M059J (cell line): ENCODE measurements at regions not wholly inside any gene's neighbourhood (a gene's known extent, or its start where the extent isn't known, plus 50 kb on each side); places are given as distances from the start of the nearest gene placed in this dataset.
A peak's percentile ranks its signal among the peaks of the same experiment; 100 is the strongest.
"Not testable (repeated sequence)": the region's sequence is repeated elsewhere in the genome, so short reads cannot be mapped to it uniquely, and the experiment has no call there.

Experiments used
- DNase-seq: peaks from one replicate; pipeline ENCODE4 v3.0.0-alpha.2; 2012; ENCODE audit warnings: low read depth

DNA sequence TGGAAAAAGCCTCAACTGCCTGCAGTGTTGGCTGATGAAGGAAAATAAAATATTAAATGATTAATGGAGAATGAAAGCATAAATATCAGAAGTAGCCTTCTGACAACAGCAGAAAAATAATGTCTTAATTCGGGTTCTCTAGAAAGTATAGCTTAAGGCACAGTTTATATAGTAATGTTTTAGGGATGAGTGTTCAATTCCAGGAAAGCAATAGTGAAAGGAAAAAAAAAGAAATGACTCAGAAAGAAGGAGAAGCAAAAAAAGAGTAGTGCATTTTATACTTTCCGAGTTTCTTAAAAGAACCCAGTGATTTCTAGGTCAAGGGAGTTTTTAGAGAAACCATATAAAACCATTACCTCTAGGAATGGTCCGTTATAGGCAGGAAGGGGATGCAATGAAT lies 137.3 kb downstream of the HTR1B start:
- DNase-seq, result peak; percentile 36

DNA sequence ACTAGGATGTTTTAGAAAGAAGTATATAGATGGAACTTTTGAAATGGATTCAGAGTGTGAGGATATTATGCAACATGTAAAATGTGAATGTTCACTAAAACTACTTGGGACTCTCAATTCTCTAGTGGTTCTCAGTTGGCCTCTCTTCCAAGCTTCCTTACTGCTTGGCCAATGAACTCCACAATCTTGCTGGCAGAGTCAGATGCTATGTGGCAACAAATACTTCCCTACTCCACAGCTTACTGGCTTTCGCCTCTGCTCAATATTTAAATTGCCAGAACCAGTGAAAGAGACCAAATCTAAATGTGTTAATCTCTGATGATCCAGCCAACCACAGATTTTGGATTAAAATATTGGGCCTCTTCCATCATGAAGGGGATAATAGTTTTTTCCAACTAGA lies 138.4 kb downstream of the HTR1B start:
- DNase-seq, result no peak

DNA sequence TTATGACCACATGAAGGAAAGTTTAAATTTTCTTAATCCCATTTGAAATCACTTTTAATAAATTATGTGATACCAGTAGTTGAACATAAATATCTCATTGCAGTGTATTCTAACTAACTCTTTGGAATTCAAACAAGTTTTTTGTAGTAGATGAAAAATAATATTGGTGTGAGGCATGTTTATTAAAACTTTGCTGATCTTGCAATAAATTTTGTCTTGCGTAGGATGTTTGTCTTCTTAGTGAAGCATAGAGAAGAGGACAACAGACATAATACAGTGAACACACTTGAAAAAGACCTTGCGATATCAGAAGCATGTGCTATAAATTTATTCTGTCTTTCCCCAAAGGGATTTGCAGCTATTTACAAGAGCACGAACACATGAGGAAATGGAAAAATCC lies 140.7 kb downstream of the HTR1B start:
- DNase-seq, result no peak

DNA sequence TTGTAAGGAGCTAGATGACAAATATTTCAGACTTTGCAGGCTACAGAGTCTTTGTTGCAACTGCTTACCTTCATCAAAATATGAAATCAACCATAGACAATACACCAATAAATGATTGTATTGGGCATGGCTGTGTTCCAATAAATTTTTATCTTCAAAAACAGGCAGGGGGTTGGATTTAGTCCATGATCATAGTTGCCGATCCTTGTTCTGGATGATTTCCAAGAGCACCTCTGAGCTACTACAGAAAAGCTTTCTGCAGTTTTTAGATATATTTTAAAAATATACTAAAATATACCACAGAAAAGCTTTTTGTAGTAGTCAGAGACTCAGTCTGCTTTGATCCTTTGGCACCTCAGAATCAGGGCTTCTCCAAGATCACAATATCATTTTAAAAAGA lies 145.0 kb downstream of the HTR1B start:
- DNase-seq, result no peak

DNA sequence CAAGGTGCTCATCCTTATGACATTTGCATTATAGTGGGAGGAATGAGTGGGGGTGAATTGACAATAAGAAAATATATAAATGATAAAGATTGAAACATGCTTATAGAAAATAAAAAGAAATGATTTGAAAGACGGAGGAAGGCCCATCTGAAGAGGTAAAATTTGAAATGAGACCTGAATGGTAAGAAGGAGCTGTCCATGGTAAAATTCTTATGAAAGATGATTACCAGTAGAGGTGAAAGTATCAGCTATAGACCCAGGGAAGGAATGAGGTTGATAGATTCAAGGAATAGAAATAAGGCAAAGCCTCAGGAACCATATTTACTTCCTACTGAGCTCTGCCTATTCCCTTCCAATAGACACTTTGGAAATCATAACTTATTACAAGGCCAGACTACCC lies 149.7 kb downstream of the HTR1B start:
- no peak for DNase-seq

DNA sequence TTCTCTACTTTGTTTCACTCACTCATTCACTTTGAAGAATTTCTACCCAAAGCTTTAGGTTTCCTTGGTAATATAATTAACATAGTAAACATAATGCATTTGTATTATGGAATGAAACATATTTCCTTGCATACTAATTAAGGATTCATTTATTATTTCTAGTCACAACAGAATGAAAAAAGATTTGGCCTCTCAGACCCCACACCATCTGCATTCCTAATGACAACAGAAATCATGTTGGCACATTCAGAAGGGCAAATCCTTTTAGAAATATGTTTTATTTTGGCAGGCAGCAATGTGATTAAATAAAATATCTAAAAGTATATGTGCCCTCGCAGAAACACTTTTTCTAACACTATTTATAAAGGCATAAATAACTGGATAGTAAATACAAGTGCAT lies 163.4 kb downstream of the HTR1B start:
- DNase-seq, result no peak

DNA sequence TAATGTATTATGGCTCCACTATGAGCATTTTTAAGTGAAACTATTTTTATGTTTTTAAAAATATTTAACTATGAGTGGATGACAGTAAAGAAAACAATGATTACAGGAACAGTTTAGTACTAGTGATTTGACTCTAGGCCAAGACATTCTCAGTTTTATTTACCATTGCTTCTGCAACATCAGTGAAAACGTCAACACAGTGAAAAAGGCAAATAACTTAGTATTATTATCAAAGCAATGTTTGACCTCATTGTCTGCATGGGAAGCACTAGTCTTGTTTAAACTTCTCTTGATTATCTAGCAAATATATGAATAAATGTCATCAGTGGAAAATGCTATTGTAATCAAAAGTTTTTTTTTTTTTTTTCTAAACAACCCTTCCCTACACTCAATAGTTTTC lies 165.0 kb downstream of the HTR1B start:
- DNase-seq, result no peak

DNA sequence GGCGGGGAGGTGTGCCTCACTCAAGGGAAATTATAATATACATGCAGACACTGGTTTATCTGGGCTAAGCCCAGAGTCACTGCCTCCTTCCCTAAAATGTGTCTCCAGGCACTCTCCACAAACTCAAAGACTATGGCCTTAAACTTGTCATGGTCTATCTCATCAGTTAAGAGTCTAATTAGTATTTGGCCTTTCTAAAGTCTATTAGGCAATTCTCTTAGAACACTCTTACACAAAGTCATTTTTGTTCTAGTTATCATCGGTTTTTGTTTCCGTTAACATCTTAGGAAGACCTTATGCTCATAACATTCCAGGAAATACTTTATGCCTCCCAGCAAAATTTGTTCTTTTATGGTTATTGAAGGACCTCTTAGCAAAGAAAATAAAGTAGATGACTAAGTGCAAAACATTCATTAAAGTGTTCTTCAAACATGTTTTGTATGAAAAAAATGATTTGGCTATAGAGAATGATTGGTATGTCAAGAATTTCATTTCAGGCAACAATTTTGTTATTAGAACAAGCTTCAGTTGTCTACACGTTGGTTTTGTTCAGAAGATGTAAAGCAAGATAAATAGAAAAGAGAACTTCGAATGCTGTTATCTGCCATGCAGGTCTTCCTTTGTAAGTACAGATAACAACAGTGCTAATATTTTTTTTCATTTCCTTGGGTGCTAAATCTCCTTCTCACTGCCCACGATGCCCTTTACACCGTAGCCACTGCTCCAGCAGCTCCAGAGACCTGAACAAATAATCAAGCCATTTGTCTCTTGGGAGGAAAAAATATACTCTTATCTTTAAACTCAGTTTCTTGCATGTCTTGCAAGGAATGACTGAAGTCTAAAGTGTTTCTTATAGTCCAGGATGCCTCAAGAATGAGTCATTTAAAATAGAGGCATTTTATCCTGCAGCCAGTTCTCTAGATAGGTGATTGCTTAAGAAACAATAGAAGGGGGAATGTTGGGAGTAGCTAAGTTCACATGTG lies 170.4 kb downstream of the HTR1B start:
- peak; percentile 91 for DNase-seq

DNA sequence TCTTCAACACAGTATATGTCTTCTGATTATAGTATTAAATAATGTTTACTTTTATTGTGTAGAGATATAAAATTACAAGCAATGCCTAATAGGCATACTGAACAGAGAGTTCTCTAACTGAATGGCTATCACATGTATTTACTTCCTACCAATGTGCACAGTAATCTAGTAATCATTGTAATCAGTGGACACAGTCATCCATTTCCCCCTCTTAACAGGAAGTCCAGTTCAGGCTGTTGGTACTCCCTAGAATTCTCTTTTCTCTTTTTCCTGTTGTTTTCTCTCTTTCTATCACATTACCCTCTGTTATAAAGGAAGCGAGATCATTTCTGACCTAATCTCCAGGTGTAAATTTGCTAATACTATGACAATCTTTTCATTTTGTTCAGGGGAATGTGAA lies 172.5 kb downstream of the HTR1B start:
- DNase-seq, result no peak

DNA sequence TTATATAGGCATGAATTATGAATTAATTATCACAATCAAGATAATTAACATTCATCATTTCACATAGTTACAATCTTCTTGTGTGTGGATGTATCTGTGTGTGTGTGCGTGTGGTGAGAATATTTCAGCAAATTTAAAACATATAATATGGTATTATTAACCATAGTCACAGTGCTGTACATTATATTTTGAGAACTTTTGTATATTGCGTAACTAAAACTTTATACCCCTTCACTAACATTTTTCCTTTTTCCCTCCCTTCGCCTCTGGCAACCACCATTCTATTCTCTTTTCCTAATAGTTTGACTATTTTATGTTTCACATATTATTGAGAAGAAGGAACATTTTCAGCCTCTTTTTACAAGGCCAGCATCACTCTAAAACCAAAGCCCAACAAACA lies 176.8 kb downstream of the HTR1B start:
- no peak for DNase-seq

DNA sequence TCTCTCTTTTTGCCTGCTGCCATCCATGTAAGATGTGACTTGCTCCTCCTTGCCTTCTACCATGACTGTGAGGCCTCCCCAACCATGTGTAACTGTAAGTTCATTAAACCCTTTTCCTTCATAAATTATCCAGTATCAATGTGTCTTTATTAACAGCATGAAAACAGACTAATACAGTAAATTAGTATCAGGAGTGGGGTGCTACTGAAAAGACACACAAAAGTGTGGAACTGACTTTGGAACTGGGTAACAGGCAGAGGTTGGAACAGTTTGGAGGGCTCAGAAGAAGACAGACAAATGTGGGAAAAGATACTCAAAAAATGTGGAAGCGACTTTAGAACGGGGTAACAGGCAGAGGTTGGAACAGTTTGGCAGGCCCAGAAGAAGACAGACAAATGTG lies 189.4 kb downstream of the HTR1B start:
- no peak for DNase-seq

DNA sequence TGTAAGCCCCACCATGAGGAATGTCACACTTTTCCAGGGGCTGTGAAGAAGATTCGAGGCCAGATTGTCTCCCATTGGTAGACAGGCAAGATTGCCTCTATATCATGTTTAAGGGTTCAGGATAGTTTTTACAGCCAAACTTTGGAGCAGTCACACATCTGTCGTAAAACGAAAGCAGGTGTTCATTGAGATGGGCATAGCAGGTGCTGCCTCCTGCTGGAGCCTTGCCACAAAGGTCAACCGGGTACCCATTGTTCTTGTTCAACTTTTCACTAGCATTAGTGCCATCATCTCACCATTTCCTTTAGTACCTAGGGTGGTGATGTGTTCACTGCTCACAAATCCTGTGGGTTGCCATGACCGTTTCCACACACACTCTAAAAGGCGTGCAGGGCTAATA lies 198.3 kb downstream of the HTR1B start:
- DNase-seq, result no peak

DNA sequence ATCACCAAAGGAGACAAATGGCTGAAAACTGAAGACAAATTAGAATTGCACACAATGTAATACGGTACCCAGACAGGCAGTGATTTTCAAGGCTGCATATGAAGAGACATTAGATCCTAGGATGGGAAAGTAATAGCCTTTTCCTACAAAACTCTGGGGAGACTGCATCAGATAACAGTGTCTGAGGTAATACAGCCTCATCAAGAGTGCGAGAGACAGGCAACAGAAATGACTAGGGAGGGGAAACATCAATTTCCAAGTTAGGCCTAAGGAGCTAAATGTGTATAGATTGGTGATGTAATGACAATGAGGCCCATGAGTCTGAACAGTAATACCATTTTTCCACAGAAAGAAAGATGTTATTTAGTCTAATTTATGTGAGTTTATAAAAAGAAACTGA lies 200.3 kb downstream of the HTR1B start:
- DNase-seq, result no peak

DNA sequence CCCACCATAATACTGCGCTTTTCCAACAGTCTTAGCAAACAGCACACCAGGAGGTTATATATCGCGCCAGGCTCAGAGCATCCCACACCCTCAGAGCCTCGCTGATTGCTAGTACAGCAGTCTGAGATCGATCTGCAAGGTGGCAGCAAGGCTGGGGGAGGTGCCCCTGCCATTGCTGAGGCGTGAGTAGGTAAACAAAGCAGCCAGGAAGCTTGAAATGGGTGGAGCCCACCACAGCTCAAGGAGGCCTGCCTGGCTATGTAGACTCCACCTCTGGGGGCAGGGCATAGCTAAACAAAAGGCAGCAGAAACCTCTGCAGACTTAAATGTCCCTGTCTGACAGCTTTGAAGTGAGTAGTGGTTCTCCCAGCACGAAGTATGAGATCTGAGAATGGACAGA lies 211.5 kb downstream of the HTR1B start:
- DNase-seq, result not testable (repeated sequence)

DNA sequence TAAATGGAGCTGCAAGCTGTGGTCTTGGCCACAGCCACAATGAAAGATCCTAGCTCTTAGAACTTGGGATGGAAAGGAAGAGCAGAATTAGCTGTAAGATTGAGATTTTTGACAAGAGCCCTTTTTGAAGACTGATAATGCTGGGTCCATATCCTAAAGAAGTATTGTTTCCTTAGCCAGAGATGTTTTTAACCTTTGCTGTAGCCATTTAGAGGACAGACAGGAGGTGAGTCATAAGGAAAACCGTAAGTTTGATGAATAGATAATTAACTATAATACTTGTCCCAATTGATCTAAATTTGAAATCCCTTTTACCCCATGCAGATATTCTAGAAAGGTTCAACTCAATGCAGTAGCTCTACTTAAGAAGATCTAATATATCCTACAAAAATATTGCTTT lies 213.7 kb downstream of the HTR1B start:
- no peak for DNase-seq

DNA sequence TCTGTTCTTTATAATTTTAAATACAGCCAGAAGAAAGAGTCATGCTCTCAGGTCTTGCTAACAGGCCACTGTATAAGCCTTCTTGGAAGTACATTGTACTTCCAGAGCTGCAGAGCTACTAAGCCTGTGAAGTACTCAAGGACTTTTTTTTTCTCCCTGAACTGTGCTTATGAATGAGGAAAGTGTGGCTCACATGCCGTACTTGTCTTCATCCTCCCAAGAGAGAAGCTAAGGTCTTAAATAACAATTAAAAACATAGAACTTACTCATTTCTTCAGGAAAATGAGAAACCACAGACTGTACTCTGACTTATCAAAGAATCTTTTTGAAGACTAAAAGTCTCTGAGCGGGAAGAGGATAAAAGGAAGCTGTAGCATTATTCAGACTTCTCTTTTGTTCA lies 218.3 kb downstream of the HTR1B start:
- no peak for DNase-seq

DNA sequence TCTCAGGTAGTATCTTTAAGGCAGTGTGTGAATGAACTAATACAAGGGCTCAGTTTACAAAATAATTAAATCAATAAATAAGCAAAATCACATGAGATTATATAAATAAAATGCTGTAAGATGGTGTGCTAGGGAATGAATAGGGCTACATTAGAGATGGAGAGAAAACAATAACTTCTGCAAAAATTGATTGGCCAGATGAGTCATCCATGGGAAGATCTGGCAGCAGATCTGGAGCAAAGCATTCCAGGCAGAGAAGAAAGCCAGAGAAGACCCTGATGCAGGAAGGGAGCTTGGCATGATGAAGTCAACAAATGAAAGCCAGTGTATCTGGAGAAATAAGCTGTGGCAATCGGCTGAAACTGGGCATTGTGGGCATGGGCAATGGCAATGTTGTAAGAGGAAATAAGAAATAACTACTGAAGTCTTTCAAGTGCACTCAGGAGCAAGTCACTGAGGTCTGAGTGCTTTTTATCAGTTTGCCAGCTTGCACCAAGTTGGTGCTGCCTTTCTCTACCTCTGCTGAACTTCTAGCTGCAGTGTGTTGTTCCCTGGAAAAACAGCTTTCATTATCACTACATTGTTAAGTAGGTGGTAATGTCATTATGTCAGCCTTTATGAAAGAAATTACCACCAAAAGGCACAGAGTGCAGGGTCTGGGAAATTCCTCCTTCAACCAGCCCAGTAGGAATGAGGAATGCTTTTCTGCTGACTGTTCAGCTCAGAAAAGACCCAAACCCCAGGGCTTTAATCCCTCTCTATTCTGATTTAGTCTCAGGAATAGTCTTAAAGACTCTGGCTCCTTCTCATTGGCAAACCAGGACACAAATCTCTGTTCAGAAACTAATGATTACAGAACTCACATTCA lies 231.6 kb downstream of the HTR1B start:
- DNase-seq, result no peak

DNA sequence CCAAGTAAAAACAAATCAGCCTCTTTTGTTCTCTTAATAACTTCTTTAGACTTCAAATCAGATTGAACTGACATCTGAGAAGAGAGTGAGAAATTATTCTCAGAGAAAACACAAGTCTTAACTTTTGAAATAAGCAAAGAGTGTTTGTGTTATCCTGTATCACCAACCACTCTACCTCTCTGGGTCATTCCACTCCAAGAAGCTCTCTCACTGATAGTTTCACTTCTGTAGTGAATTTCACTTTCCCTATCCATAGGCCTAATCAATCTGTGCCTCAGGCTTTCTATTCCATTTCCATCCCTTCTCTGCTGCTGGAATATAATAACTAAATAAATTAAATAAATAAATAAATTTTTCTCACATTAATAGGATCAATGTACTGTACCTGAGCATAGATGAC lies 235.0 kb downstream of the HTR1B start:
- no peak for DNase-seq

DNA sequence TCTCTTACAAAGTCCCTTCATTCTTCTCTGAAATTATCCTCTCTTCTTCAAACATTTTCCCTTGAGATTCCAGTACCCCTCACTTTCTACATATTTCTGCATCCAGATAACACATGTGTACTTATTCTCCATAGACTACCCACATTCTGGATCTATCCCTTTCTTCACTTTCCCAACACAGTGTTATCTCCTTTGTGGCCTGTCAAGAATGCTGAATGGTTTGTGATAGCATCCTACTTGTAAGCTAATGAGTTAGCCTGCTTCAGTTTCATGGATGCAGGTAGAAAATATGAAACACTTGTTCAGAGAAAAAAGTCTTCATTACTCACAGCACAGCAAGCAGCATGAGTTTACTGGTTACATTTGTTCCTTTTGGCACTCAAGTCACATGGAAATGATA lies 245.4 kb downstream of the HTR1B start:
- DNase-seq, result no peak

DNA sequence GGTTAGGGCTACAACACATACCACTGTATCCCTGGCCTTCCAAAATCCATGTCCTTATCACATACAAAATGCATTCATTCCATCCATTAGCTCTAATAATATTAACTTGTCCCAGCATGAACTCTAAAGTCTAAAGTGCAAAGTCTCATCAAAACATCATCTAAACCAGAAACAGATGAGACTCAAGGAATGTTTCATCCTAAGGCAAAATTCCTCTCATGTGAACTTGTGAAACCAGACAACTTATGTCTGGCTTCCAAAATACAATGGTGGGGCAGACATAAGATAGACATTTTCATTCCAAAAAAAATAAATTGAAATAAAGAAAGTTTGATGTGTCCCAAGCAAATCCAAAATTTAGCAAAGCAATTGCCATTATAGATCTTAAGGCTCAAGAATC lies 257.4 kb downstream of the HTR1B start:
- no peak for DNase-seq

DNA sequence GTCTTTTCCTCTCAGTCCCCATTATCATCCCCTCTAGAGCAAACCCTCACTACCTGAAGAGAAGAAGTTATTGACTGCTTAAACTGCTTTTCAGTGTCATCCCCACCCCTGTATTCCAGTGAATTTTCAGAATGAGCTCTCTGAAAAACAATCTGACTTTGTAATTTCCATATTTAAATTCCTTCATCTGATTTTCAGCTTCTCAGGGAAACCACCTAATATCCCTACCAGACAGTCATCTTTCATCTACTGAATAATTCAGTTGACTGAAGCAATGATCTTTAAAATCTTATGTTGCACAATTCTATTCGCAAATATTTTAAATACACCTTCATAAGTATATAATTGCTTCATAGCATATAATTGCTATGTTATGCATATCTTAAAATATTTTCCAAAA lies 258.7 kb downstream of the HTR1B start:
- no peak for DNase-seq

DNA sequence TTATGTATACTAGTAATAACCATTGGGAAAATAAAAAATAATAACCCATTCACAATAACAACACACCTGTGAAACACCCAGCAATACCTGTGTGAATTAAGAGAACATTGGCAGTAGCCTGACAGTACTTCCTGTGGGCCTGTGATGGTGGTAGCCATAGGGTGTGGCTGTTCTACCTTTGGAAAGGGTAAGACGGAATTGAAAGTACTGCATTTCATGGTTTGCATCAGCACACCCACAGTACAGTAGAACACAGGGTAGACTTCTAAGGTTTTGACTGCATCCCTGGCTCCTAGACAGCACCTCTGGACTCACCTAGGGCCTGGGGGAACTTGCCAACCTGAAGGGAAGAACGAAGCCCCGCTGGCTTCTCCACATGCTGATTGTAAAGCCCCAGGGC lies 279.8 kb downstream of the HTR1B start:
- DNase-seq, result no peak

DNA sequence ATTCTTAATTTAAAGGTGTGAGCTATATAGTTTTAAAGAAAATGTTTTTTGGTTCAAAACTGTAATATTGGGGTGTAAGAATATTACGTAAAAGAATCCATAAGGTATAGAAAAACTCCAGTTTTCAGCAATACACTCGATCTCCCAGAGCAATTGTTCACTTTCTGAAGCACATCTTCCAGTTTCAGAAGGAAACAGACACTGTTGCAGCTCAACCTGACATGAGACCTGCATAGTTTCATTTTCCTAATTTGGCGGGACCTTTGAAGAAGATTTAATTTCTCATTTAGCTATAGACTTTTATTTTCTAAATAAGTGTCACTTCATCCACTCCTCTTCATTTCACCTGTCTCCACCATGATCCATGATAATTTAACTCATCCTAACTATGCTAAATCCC lies 281.5 kb downstream of the HTR1B start:
- DNase-seq, result no peak
